BJ (cell line): ENCODE measurements at regions not wholly inside any gene's neighbourhood (a gene's known extent, or its start where the extent isn't known, plus 50 kb on each side); places are given as distances from the start of the nearest gene placed in this dataset.

Source experiments
- CTCF ChIA-PET: fragments of 350-600 bp; formaldehyde crosslinking; extraction: SDS; loops from one replicate; lab custom pipeline; 2021; ENCODE audit warnings: antibody characterized with exemption, inconsistent platforms; lab: Yijun Ruan, JAX
- POLR2A ChIA-PET: fragments of 300-600 bp; sonication (Branson Sonifier 250); formaldehyde crosslinking; extraction: SDS; loops from one replicate; lab custom pipeline; 2021; ENCODE audit warnings: antibody characterized with exemption; lab: Charles Lee
- DNase-seq: peaks from one replicate; pipeline ENCODE4 v3.0.0-alpha.2; 2011; ENCODE audit warnings: low read depth
- H3K27me3 ChIP-seq: 2 replicates; pipeline ENCODE4 v1.6.0; 2011; ENCODE audit warnings: low read length; ENCODE audit not compliant: control insufficient read depth, insufficient read depth
- H3K36me3 ChIP-seq: 2 replicates; pipeline ENCODE4 v1.5.1; 2011; ENCODE audit warnings: low read length; ENCODE audit not compliant: control insufficient read depth, insufficient read depth
- H3K4me3 ChIP-seq: 2 replicates; pipeline ENCODE4 v1.5.1; 2011; ENCODE audit warnings: low read depth, mild to moderate bottlenecking, control low read depth, low read length
- CTCF ChIP-seq: IDR thresholded peaks from 2 replicates; pipeline ENCODE4 v1.5.1; 2011; ENCODE audit warnings: low read depth, mild to moderate bottlenecking, control low read depth, inconsistent platforms, low read length, moderate library complexity; ENCODE audit not compliant: insufficient read depth

DNA sequence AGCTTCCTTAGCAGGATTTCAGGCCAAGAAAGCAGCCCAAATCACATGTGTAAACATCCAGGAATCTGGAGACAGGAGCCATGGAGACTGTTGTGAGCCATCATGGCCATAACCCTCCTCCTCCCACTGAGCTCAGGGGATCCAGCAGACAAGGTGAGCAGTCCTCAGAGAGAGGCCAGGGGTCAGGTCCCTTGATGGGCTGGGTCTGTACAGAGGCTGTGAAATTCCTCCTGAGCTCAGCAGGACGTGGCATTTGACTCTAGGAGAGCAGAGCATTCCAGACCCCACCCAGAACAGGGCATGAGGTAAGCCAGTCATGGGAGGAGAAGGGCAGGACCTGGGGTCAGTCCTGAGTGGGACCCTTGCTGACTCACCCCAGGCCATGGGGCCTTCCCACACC lies 67.0 kb upstream of the ACAN start:
- no peak for TF ChIP-seq CTCF
- DNase-seq, result no peak
- no peak overlapping the region for H3K4me3 ChIP-seq
- peaks cover 5% of the 10 kb centered on the region; the same call in 1 of the 2 replicates for H3K27me3 ChIP-seq
- POLR2A ChIA-PET, result no interaction called here
- H3K36me3 ChIP-seq, result no peaks in the 10 kb centered on the region
- CTCF ChIA-PET, result interaction anchor here (0.6 kb wide), 1 partner anchor 15 kb away, joined by 3 read pairs; no protein-coding TSS in a partner anchor

- Histone ChIP-seq H3K36me3 (no peaks in the 10 kb centered on the region), H3K27me3 (peaks cover 11% of the 10 kb centered on the region), H3K4me3 (no peak overlapping the region)
- ChIA-PET CTCF (interaction anchor here (1.0 kb wide), 1 partner anchor 21 kb away, joined by 3 read pairs; no protein-coding TSS in a partner anchor), POLR2A (no interaction called here)
- DNase-seq, result no peak
- TF ChIP-seq CTCF, result no peak
These were observed 64.4 kb upstream of the ACAN start for GRCh38 chr15:88738796-88739195.

DNA sequence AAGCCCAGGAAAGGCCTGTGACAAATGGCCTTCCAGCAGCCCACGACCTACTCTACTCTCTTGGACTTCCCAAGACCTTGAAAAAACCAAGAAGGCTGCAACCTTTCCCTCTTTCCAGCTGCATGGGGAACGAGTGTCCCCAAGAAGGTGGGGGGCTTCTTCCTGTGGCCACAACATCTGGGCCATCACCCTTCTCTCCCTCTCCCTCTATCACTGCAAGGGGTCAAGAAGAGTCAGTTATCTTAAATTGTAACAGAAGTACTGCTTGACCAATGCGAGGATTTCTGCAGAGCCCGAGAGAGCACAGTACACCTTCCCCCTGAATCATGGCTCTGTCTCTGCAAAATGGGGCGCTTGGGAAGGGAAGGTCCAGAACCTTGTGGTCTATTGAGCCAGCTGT lies 63.7 kb upstream of the ACAN start:
- no peak for DNase-seq
- peaks cover 13% of the 10 kb centered on the region for H3K27me3 ChIP-seq
- CTCF ChIA-PET, result interaction anchor here (1.0 kb wide), 1 partner anchor 21 kb away, joined by 3 read pairs; no protein-coding TSS in a partner anchor

GRCh38 chr15:88740356-88740755 lies 62.9 kb upstream of the ACAN start:
- Histone ChIP-seq H3K27me3 (peaks cover 14% of the 10 kb centered on the region), H3K4me3 (no peak overlapping the region), H3K36me3 (no peaks in the 10 kb centered on the region)
- DNase-seq, result no peak
- CTCF ChIA-PET, result no interaction called here
- POLR2A ChIA-PET, result no interaction called here
- TF ChIP-seq CTCF, result no peak

More for the DNA sequence above, 63.7 kb upstream of the ACAN start:
- TF ChIP-seq CTCF, result no peak
- no peak overlapping the region for H3K4me3 ChIP-seq
- H3K36me3 ChIP-seq, result no peaks in the 10 kb centered on the region
- POLR2A ChIA-PET, result no interaction called here

- TF ChIP-seq CTCF, result no peak
- peaks cover 14% of the 10 kb centered on the region for H3K27me3 ChIP-seq
- H3K4me3 ChIP-seq, result no peak overlapping the region
- ChIA-PET CTCF (no interaction called here), POLR2A (no interaction called here)
- DNase-seq, result no peak
- no peaks in the 10 kb centered on the region for H3K36me3 ChIP-seq
These were observed 62.2 kb upstream of the ACAN start for GRCh38 chr15:88741046-88741445.
